ENCODE measurements at regions not wholly inside any gene's neighbourhood (a gene's known extent, or its start where the extent isn't known, plus 50 kb on each side); places are given as distances from the start of the nearest gene placed in this dataset.

GRCh38 chr4:43341741-43342140 lies 449.2 kb downstream of the GRXCR1 start:
- no peak for DNase-seq (ENCODE audit: low spot score)
- Histone ChIP-seq H3K27ac (no peak overlapping the region), H3K4me3 (no peak overlapping the region)
- TF ChIP-seq CTCF (IDR thresholded peaks at IDR 0.05), result no peak

GRCh38 chr4:43343298-43343697 lies 450.8 kb downstream of the GRXCR1 start:
- Histone ChIP-seq H3K27ac (no peak overlapping the region), H3K4me3 (no peak overlapping the region)
- TF ChIP-seq CTCF (IDR thresholded peaks at IDR 0.05), result no peak
- no peak for DNase-seq (ENCODE audit: low spot score)

- Histone ChIP-seq H3K27ac (no peak overlapping the region), H3K4me3 (no peak overlapping the region)
- TF ChIP-seq CTCF (IDR thresholded peaks at IDR 0.05), result no peak
- no peak for DNase-seq (ENCODE audit: low spot score)
Observed at GRCh38 chr4:43345323-43345925, 452.9 kb downstream of the GRXCR1 start.

GRCh38 chr4:43348591-43348990 lies 456.1 kb downstream of the GRXCR1 start:
- no peak for TF ChIP-seq CTCF (IDR thresholded peaks at IDR 0.05)
- H3K4me3 ChIP-seq, result no peak overlapping the region
- DNase-seq (ENCODE audit: low spot score), result no peak
- H3K27ac ChIP-seq, result no peak overlapping the region

GRCh38 chr4:43351970-43352806 lies 459.7 kb downstream of the GRXCR1 start:
- TF ChIP-seq CTCF (IDR thresholded peaks at IDR 0.05), result no peak
- H3K4me3 ChIP-seq, result no peak overlapping the region
- no peak overlapping the region for H3K27ac ChIP-seq
- no peak for DNase-seq (ENCODE audit: low spot score)

GRCh38 chr4:43352859-43353258 lies 460.3 kb downstream of the GRXCR1 start:
- DNase-seq (ENCODE audit: low spot score), result no peak
- Histone ChIP-seq H3K27ac (no peak overlapping the region), H3K4me3 (no peak overlapping the region)
- no peak for TF ChIP-seq CTCF (IDR thresholded peaks at IDR 0.05)

GRCh38 chr4:43353552-43353951 lies 461.0 kb downstream of the GRXCR1 start:
- no peak overlapping the region for H3K4me3 ChIP-seq
- no peak for TF ChIP-seq CTCF (IDR thresholded peaks at IDR 0.05)

More at GRCh38 chr4:43353552-43353951, 461.0 kb downstream of the GRXCR1 start:
- no peak overlapping the region for H3K27ac ChIP-seq
- DNase-seq (ENCODE audit: low spot score), result no peak

All from coronary artery (tissue), 2 donors.